Pons (tissue), 1 donor: ENCODE measurements at regions not wholly inside any gene's neighbourhood (a gene's known extent, or its start where the extent isn't known, plus 50 kb on each side); places are given as distances from the start of the nearest gene placed in this dataset.
A peak's percentile ranks its signal among the peaks of the same experiment; 100 is the strongest.

Experiments used
- DNase-seq: peaks from one replicate; pipeline ENCODE4 v3.0.0-alpha.2; 2016; ENCODE audit warnings: low spot score

GRCh38 chr10:83937161-83937560, 202.1 kb upstream of the GHITM start:
- no peak for DNase-seq

DNA sequence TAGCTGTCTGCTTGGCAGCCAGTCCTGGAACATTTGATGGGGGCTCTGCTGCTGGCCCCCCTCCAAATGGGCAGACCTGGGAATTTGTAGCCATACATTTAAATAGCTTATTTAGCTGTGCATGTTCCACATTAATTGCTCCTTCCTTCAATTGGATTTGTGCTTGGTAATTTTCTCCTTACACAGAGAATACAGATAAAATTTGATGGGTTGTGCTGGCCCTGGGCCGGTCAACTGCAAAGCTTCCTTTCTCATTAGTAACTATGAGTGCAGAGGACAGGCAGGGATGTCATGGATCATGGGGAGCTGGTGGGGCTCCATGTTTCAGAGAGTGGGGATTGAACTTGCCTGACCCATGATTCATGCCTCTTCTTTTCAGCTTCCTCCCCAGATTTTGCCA, 201.5 kb upstream of the GHITM start:
- DNase-seq = no peak

GRCh38 chr10:83941189-83941588, 198.1 kb upstream of the GHITM start:
- no peak for DNase-seq

DNA sequence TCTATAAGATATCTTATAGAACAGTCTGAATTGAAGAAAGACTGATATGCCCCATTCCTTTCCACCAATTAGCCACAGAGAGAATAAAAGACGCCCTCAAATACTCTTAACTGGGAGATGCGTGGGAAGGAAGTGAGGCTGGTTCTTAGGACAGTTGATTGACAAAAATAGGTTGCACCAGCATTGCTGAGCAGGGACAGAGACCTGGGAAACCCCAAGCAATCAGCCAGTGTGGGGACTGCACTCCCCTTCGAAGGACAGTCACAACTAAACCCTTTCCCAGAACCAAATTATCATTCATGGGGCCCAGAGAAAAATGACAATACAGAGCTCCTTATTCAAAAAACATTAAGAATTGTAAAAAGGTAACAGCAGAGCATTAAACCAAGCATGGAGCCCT, 196.9 kb upstream of the GHITM start:
- DNase-seq = no peak

- no peak for DNase-seq
Measured at GRCh38 chr10:83943049-83943448, 196.3 kb upstream of the GHITM start.

DNA sequence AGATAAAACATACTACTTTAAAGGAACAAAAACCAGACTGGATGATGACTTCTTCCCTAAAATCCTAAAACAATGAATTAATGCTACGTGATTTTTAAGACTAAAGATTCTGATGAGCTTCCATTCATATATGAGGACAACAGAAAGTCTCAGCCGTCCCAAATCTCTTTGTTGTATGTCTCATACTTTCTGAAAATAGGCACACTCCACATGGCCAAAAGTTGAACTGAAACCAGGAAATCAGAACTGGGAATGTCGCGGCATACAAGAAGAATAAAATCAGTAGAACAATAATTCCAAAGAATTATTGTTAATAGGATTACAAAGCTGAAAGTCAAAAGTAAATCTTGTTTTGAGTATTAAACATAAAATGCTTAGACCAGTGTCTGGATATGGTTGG, 195.4 kb upstream of the GHITM start:
- DNase-seq = peak; percentile 69

DNA sequence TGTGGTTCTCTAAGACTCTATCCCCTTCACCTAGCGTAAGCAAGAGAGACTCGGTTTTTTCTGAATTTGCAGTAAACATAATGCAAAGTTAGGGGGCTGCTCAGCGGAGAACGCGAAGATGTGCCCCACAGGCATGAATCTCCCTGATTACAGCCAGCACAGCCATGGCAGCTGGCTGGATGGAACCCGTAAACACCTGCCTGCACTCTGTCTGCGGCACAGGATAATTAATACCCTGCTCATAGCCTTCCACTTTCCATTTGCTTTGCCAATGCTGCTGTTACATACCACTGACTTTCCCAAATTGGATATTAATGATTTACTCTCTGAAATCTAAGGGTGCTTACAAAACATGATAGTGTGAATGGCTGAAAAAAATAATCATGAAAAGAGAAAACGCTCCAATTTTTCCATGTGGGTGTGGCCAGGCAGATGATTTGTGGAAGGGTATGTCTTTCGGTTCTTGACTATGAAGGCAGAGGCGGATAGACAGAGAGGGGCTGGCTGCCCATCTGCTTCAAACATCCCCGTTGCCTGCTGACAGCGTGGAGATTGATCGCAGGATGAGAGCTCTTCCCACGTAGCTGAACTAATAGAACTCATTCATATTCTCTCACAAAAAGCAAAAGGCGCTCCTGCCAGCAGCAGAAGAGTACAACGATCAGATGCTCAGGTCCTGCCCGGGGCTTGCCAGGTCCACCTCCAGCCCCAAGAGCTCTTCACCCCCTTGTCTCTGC, 193.2 kb upstream of the GHITM start:
- DNase-seq = no peak

GRCh38 chr10:83952314-83952713, 187.0 kb upstream of the GHITM start:
- DNase-seq = no peak

GRCh38 chr10:83953589-83953988, 185.7 kb upstream of the GHITM start:
- DNase-seq = no peak

GRCh38 chr10:83954193-83954799, 185.0 kb upstream of the GHITM start:
- DNase-seq = no peak

DNA sequence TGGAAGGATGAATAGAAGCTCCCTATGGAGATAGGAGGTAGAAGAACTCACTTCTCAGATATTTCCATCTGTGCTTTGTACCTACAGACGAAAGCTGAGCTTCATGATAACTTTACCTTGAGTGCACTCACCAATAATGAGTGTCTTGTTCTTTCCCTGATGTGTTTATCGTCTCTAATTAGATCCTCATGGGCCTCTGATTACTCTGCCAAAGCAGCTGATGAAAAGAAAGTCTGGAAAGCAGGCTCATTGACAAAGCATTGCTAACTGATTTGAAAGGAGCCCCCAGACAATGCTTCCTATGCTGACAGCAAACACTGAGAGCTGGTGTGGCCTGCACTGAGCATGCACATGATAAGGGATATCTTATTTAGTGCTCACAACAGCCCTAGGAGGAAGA, 183.9 kb upstream of the GHITM start:
- DNase-seq = no peak

GRCh38 chr10:83957168-83957947, 182.0 kb upstream of the GHITM start:
- no peak for DNase-seq

DNA sequence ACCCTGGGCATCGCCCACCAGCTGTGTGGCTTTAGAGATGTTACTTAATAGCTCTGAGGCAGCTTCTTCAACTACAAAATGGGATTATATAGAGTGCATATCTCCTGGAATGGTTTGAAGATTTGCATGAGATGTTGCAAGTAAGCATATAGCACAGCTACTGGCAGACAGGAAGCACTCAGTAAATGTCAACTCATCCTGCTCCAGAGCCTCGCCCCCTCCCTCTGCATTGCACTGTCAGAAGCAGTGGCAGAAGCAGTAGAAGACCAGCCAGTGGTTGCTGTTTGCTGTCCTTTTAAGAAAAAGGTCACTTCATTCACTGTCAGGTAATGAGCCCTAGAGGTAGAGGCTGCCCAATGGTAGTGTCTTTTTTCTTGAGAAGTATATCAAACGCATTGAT, 180.0 kb upstream of the GHITM start:
- DNase-seq = no peak

DNA sequence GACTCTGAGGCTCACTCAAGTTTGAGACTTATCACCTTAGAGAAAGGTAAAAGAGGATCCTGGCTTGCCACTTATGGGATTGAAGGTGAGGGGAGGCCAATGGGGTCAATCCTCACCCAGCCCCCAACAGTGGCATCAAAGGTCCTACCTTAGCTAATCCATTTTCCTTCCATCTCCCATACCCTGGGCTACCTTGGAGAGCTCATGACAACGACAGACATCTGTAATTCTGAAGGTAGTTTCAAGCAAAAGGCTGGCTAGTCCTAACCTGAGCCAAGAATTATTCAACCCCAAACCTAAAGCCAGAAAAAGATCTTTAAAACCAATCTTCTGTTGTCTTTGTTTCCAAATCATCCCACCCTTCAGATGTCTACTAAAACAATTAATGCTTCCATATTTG, 179.2 kb upstream of the GHITM start:
- no peak for DNase-seq

- peak; percentile 14 for DNase-seq
Measured at GRCh38 chr10:83961620-83962019, 177.7 kb upstream of the GHITM start.

DNA sequence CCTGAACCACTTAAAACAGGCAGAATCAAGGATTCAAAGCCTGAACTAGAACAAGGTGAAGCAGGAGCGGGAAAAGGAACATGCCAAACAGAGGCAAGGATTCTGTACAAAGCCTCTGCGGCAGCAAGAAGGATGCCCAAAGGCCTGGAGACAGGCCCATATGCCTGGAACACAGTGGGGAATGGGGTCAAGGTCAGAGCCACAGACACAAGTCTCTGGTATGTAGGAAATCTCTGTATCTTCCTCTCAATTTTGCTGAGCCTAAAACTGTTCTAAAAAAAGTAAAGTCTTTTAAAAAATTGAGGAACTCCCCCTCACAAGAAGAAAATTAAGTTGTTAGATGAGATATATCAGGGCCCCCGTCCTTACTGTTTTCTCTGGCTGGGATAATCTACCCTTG, 175.9 kb upstream of the GHITM start:
- DNase-seq = no peak

DNA sequence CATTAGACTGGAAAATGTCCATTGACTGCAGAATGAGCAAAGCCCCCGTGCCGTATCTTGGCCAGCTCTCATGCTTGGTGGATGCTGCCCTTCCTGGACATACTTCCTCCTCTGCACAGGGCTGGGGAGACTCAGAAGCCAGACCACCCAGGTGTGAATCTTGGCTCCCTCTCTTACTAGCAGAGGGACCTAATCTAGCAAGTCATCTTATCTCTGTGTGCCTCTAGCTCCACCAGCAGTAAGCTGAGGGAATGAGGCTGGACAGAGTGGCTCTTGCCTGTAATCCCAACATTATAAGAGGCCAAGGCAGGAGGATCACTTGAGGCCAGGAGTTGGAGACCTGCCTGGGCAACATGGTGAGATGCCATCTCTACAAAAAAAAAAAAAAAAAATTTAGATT, 173.8 kb upstream of the GHITM start:
- DNase-seq = no peak

GRCh38 chr10:83968052-83968451, 171.3 kb upstream of the GHITM start:
- no peak for DNase-seq

DNA sequence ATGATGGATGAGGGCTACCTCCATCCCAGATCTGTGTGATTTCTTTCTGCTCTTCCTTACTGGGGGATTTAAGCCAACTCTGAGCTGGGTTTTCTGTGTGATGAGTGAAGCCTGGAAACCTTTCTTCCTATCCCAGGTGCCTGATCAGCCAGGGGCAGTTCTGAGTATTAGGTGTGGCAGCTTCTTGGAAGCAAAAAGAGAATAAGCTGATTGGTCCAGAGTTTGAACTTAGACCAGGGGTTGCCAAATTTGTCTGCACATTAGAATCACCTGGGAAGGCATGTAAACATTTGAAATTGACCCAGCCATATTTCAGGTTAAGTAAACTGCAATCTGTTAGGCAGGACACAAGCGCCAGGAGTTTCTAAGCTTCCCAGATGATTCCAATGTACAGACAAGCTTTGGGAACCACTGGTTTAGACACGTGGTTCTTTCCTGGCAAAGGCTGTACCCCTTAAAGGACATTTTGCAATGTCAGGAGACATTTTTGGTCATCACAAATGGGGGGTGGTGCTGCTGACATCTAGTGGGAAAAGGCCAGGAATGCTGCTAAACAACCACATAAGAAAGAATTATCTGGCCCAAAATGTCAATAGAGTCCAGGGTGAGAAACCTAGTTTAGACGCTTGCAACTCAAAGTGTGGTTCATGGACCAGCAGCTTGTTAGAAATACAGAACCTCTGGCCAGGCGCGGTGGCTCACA, 160.5 kb upstream of the GHITM start:
- no peak for DNase-seq

- DNase-seq = no peak
Measured at GRCh38 chr10:83982812-83983211, 156.5 kb upstream of the GHITM start.

DNA sequence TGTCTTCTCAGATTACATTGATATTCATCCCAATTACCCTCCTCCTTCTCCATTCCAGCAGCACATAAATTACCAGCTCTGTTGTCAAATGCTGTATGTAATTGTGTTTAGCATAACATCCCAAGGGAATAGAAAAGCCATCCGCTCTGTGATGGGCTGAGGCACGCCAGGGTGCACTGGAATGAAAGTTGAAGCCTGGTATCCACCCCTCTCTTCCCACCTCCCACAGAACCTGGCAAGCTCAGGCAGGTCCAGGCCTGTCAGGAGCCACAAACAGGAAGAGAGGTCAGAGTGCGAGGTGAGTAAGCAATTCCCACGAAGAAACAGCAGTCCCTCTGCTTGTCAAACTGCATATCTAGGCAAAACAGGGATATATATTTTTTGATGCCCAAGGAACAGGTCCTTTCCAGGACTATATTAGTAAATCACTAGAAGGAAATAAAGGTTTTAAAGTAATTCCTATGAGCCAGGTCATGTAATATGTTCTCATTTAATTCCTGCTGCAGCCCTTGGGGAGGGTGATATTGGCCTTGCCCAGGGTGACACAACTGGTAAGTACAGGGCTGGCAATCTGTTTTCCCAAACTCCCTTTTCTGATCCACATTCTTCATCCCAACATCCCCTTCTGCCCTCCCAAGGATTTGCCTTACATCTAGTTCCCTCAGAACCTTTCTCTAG, 155.6 kb upstream of the GHITM start:
- DNase-seq = no peak

GRCh38 chr10:83984256-83984640, 155.1 kb upstream of the GHITM start:
- no peak for DNase-seq
